Loucy (cell line): ENCODE measurements at regions not wholly inside any gene's neighbourhood (a gene's known extent, or its start where the extent isn't known, plus 50 kb on each side); places are given as distances from the start of the nearest gene placed in this dataset.
"Not testable (repeated sequence)": the region's sequence is repeated elsewhere in the genome, so short reads cannot be mapped to it uniquely, and the experiment has no call there.

ENCODE experiments used
- H2AFZ ChIP-seq: fragments of 200-600 bp; sonication (generic); 2 replicates; pipeline ENCODE4 v1.6.0; 2016; ENCODE audit warnings: antibody characterized with exemption, mild to moderate bottlenecking, low read length, moderate library complexity
- H3F3A ChIP-seq: fragments of 200-600 bp; 2 replicates; pipeline ENCODE4 v1.6.0; 2016; ENCODE audit warnings: antibody characterized with exemption, low read depth, mild to moderate bottlenecking
- H3K27me3 ChIP-seq: fragments of 200-600 bp; sonication (generic); 2 replicates; pipeline ENCODE4 v1.6.1; 2014; ENCODE audit warnings: low read length, mild to moderate bottlenecking; ENCODE audit not compliant: insufficient read depth, poor library complexity, severe bottlenecking
- H3K36me3 ChIP-seq: fragments of 200-600 bp; sonication (generic); 2 replicates; pipeline ENCODE4 v1.6.1; 2016; ENCODE audit warnings: low read length; ENCODE audit not compliant: insufficient read depth
- H3K4me1 ChIP-seq: fragments of 200-600 bp; sonication (generic); 2 replicates; pipeline ENCODE4 v1.5.1; 2014; ENCODE audit warnings: low read length, mild to moderate bottlenecking; ENCODE audit not compliant: insufficient read depth, poor library complexity, severe bottlenecking
- H3K4me2 ChIP-seq: fragments of 200-600 bp; sonication (generic); 2 replicates; pipeline ENCODE4 v1.6.0; 2014; ENCODE audit warnings: antibody characterized with exemption, low read length, low read depth, mild to moderate bottlenecking; ENCODE audit not compliant: poor library complexity, severe bottlenecking
- H3K4me3 ChIP-seq: fragments of 200-600 bp; sonication (generic); 2 replicates; pipeline ENCODE4 v1.5.1; 2014; ENCODE audit warnings: low read length, mild to moderate bottlenecking, mixed read lengths; ENCODE audit not compliant: poor library complexity, severe bottlenecking
- H3K79me2 ChIP-seq: fragments of 200-600 bp; sonication (generic); 2 replicates; pipeline ENCODE4 v1.6.1; 2014; ENCODE audit warnings: low read length; ENCODE audit not compliant: insufficient read depth
- H3K9ac ChIP-seq: fragments of 200-600 bp; sonication (generic); 2 replicates; pipeline ENCODE4 v1.6.0; 2014; ENCODE audit warnings: mild to moderate bottlenecking, low read depth, low read length, moderate library complexity; ENCODE audit not compliant: poor library complexity, severe bottlenecking
- H3K9me2 ChIP-seq: fragments of 200-600 bp; sonication (generic); replicated peaks from 2 replicates; pipeline ENCODE4 v1.6.1; 2016; ENCODE audit warnings: low read depth, low read length, mixed read lengths
- H3K9me3 ChIP-seq: fragments of 200-600 bp; sonication (generic); 2 replicates; pipeline ENCODE4 v1.6.1; 2014; ENCODE audit warnings: mild to moderate bottlenecking, antibody characterized with exemption, low read length, low read depth; ENCODE audit not compliant: insufficient read depth
- H4K20me1 ChIP-seq: fragments of 200-600 bp; sonication (generic); 2 replicates; pipeline ENCODE4 v1.6.0; 2014; ENCODE audit warnings: antibody characterized with exemption, low read length, mild to moderate bottlenecking; ENCODE audit not compliant: insufficient read depth, poor library complexity, severe bottlenecking
- EZH2phosphoT487 ChIP-seq: fragments of 200-600 bp; IDR thresholded peaks from 2 replicates; pipeline ENCODE4 v1.6.1; 2018; ENCODE audit warnings: antibody characterized with exemption, mild to moderate bottlenecking, moderate library complexity, borderline replicate concordance
- TF ChIP-seq, protein P1 (sequence below): fragments of 200-600 bp; sonication (generic); conservative IDR thresholded peaks from 2 replicates; pipeline ENCODE4 v1.5.1; 2014; ENCODE audit warnings: mild to moderate bottlenecking, antibody characterized with exemption, low read length

DNA sequence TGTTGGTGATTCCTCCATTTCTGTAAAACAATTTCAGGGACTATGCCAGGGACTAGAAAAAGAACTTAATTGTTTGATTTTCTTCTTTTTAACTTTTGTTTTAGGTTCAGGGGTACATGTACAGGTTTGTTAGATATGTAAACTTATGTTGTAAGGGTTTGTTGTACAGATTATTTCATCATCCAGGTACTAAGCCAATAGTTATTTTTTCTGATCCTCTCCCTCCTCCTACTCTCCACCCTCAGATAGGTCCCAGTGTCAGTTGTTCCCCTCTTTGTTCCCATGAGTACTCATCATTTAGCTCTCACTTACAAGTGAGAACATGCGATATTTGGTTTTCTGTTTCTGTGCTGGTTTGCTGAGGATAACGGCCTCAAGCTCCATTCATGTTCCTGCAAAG, 70.8 kb upstream of the BOD1L1 start:
- Histone ChIP-seq H3K9me3 (no peaks in the 10 kb centered on the region), H3K36me3 (no peaks in the 10 kb centered on the region), H3K4me2 (no peak overlapping the region), H2AFZ (no peak overlapping the region), H3K9me2 (no peaks in the 10 kb centered on the region), H3K79me2 (no peaks in the 10 kb centered on the region), H3K9ac (no peak overlapping the region), H3K27me3 (no peaks in the 10 kb centered on the region), H4K20me1 (no peaks in the 10 kb centered on the region), H3K4me1 (no peaks in the 10 kb centered on the region), H3F3A (no peaks in the 10 kb centered on the region), H3K4me3 (no peak overlapping the region)
- TF ChIP-seq, protein P1, sequence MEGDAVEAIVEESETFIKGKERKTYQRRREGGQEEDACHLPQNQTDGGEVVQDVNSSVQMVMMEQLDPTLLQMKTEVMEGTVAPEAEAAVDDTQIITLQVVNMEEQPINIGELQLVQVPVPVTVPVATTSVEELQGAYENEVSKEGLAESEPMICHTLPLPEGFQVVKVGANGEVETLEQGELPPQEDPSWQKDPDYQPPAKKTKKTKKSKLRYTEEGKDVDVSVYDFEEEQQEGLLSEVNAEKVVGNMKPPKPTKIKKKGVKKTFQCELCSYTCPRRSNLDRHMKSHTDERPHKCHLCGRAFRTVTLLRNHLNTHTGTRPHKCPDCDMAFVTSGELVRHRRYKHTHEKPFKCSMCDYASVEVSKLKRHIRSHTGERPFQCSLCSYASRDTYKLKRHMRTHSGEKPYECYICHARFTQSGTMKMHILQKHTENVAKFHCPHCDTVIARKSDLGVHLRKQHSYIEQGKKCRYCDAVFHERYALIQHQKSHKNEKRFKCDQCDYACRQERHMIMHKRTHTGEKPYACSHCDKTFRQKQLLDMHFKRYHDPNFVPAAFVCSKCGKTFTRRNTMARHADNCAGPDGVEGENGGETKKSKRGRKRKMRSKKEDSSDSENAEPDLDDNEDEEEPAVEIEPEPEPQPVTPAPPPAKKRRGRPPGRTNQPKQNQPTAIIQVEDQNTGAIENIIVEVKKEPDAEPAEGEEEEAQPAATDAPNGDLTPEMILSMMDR = no peak
- no peak for TF ChIP-seq EZH2phosphoT487

DNA sequence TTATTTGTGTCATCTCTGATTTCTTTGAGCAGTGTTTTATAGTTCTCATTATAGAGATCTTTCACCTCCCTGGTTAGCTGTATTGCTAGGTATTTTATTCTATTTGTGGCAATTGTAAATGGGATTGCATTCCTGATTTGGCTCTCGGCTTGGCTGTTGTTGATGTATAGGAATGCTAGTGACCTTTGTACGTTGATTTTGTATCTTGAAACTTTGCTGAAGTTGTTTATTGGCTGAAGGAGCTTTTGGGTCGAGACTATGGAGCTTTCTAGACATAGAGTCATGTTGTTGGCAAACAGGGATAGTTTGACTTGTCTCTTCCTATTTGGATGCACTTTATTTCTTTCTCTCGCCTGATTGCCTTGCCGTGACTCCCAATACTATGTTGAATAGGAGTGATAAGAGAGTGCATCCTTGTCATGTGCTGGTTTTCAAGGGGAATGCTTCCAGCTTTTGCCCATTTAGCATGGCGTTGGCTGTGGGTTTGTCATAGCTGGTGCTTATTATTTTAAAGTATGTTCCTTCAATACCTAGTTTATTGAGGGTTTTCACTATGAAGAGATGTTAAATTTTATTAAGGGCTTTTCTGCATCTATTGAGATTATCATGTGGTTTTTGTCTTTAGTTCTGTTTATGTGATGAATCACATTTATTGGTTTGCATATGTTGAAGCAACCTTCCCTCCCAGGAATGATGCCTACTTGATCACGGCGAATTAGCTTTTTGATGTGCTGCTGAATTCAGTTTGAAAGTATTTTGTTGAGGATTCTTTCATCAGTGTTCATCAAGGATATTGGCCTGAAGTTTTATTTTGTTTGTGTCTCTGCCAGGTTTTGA, 72.7 kb upstream of the BOD1L1 start:
- Histone ChIP-seq H3K9ac (no peak overlapping the region), H3K4me3 (no peak overlapping the region), H2AFZ (no peak overlapping the region)

DNA sequence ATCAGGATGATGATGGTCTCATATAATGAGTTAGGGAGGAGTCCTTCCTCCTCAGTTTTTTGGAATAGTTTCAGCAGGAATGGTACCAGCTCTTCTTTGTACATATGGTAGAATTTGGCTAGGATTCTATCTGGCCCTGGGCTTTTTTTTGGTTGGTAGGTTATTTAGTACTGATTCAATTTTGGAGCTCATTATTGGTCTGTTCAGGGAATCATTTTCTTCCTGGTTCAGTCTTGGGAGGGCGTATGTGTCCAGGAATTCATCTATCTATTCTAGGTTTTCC, 73.3 kb upstream of the BOD1L1 start:
- not testable (repeated sequence) for H3K9ac ChIP-seq, H3K27me3 ChIP-seq, H3K4me1 ChIP-seq, H4K20me1 ChIP-seq, H3K36me3 ChIP-seq, H3K4me2 ChIP-seq, H3K79me2 ChIP-seq, H3K4me3 ChIP-seq, H3K9me3 ChIP-seq, H3F3A ChIP-seq, H3K9me2 ChIP-seq, H2AFZ ChIP-seq

More for the DNA sequence above, 72.7 kb upstream of the BOD1L1 start:
- no peaks in the 10 kb centered on the region for H3K9me3 ChIP-seq
- H3K36me3 ChIP-seq = no peaks in the 10 kb centered on the region
- no peaks in the 10 kb centered on the region for H3K9me2 ChIP-seq
- TF ChIP-seq, protein P1 = no peak
- no peak for TF ChIP-seq EZH2phosphoT487
- H4K20me1 ChIP-seq = no peaks in the 10 kb centered on the region
- no peaks in the 10 kb centered on the region for H3K27me3 ChIP-seq
- H3K79me2 ChIP-seq = no peaks in the 10 kb centered on the region
- no peaks in the 10 kb centered on the region for H3F3A ChIP-seq
- no peak overlapping the region for H3K4me2 ChIP-seq
- H3K4me1 ChIP-seq = no peaks in the 10 kb centered on the region

DNA sequence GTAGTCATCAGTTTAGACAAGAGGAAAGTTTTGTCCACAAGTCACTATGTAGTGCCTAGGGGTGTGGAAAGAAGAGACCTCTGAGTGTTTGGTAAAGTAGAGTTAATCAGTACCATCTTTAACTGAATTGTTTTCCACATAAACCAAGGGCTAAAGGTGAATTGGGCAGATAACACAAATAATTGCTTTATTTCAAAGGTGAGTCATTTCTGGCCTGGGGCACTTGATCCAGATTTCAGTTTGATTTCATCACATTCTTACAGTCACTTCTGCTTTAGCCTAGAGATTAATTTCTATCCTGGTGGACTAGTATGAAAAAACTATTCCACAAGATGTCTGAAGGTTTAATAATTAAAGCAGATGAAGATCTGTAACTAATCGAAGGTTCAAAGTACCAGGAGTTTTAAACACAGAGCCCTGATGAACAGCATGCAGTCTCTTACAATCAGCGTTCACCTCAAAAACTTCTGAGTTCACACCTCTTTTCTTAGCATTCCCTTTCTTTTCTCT, 74.5 kb upstream of the BOD1L1 start:
- Histone ChIP-seq H2AFZ (no peak overlapping the region), H3K4me3 (no peak overlapping the region), H3K9me2 (no peaks in the 10 kb centered on the region), H3K4me1 (no peaks in the 10 kb centered on the region), H3F3A (no peaks in the 10 kb centered on the region), H3K36me3 (no peaks in the 10 kb centered on the region), H3K79me2 (no peaks in the 10 kb centered on the region), H3K4me2 (no peak overlapping the region), H3K27me3 (no peaks in the 10 kb centered on the region), H3K9me3 (no peaks in the 10 kb centered on the region), H4K20me1 (no peaks in the 10 kb centered on the region), H3K9ac (no peak overlapping the region)
- TF ChIP-seq, protein P1 = no peak
- TF ChIP-seq EZH2phosphoT487 = no peak
